Ishikawa (cell line): ENCODE measurements at regions not wholly inside any gene's neighbourhood (a gene's known extent, or its start where the extent isn't known, plus 50 kb on each side); places are given as distances from the start of the nearest gene placed in this dataset.

Experiments
- CREB1 ChIP-seq: IDR thresholded peaks from 2 replicates; pipeline ENCODE4 v1.6.1; 2012; ENCODE audit warnings: low read depth
- EP300 ChIP-seq: IDR thresholded peaks from 2 replicates; pipeline ENCODE4 v1.6.1; 2012; ENCODE audit warnings: borderline replicate concordance
- MAX ChIP-seq: IDR thresholded peaks from 2 replicates; pipeline ENCODE4 v1.6.1; 2012
- RAD21 ChIP-seq: IDR thresholded peaks from 2 replicates; pipeline ENCODE4 v1.6.1; 2012; ENCODE audit warnings: low read depth
- REST ChIP-seq: IDR thresholded peaks from 2 replicates; pipeline ENCODE4 v1.6.1; 2012; ENCODE audit warnings: low read depth, mild to moderate bottlenecking
- TAF1 ChIP-seq: IDR thresholded peaks from 2 replicates; pipeline ENCODE4 v1.6.1; 2012; ENCODE audit warnings: low read depth, mild to moderate bottlenecking
- TCF12 ChIP-seq: IDR thresholded peaks from 2 replicates; pipeline ENCODE4 v1.6.1; 2012; ENCODE audit warnings: low read depth
- ZBTB7A ChIP-seq: IDR thresholded peaks from 2 replicates; pipeline ENCODE4 v1.6.1; 2012; ENCODE audit warnings: low read depth

- no peak for TF ChIP-seq TCF12
- no peak for TF ChIP-seq EP300
- TF ChIP-seq RAD21 = no peak
- TF ChIP-seq ZBTB7A = no peak
- TF ChIP-seq MAX = no peak
- no peak for TF ChIP-seq CREB1
- no peak for TF ChIP-seq REST
- no peak for TF ChIP-seq TAF1
Observed at GRCh38 chrX:124805486-124805885, 459.1 kb downstream of the SH2D1A start.
